AG04450 (cell line): ENCODE measurements at regions not wholly inside any gene's neighbourhood (a gene's known extent, or its start where the extent isn't known, plus 50 kb on each side); places are given as distances from the start of the nearest gene placed in this dataset.
"Not testable (repeated sequence)": the region's sequence is repeated elsewhere in the genome, so short reads cannot be mapped to it uniquely, and the experiment has no call there.

Experiments
- CTCF ChIA-PET: fragments of 300-600, 350-600 bp; formaldehyde crosslinking; extraction: SDS; loops from one replicate; lab custom pipeline; 2022; ENCODE audit warnings: antibody characterized with exemption, inconsistent platforms; lab: Charles Lee
- POLR2A ChIA-PET: fragments of 350-600 bp; formaldehyde crosslinking; extraction: SDS; loops from one replicate; lab custom pipeline; 2021; ENCODE audit warnings: antibody characterized with exemption, inconsistent platforms; lab: Yijun Ruan, JAX
- DNase-seq: peaks from one replicate; pipeline ENCODE4 v3.0.0-alpha.2; 2011; ENCODE audit warnings: low read depth, low spot score
- H3K27ac ChIP-seq: one replicate; pipeline ENCODE4 v1.5.1; 2012; ENCODE audit warnings: low read depth, low read length, control low read depth
- H3K27me3 ChIP-seq: one replicate; pipeline ENCODE4 v1.6.0; 2012; ENCODE audit warnings: low read length; ENCODE audit not compliant: control insufficient read depth, insufficient read depth
- H3K4me3 ChIP-seq: 2 replicates; pipeline ENCODE4 v1.5.1; 2011; ENCODE audit warnings: mild to moderate bottlenecking, low read depth, low read length, control low read depth
- H3K9me3 ChIP-seq: 2 replicates; pipeline ENCODE4 v1.5.1; 2012; ENCODE audit warnings: low read length; ENCODE audit not compliant: control insufficient read depth, insufficient read depth
- CTCF ChIP-seq: IDR thresholded peaks from 2 replicates; pipeline ENCODE4 v1.5.1; 2011; ENCODE audit warnings: low read depth, low read length, control low read depth, inconsistent platforms

GRCh38 chr6:164057876-164058275 is 643.4 kb downstream of the QKI start:
- TF ChIP-seq CTCF = no peak
- ChIA-PET POLR2A (no interaction called here), CTCF (no interaction called here)
- Histone ChIP-seq H3K4me3 (no peak overlapping the region), H3K27ac (no peak overlapping the region), H3K9me3 (peaks cover 5% of the 10 kb centered on the region; the same call in 1 of the 2 replicates), H3K27me3 (no peaks in the 10 kb centered on the region)
- no peak for DNase-seq

- POLR2A ChIA-PET = no interaction called here
- CTCF ChIA-PET = no interaction called here
- Histone ChIP-seq H3K9me3 (peaks cover 7% of the 10 kb centered on the region), H3K27ac (no peak overlapping the region), H3K27me3 (no peaks in the 10 kb centered on the region), H3K4me3 (no peak overlapping the region)
- no peak for DNase-seq
- no peak for TF ChIP-seq CTCF
These were observed 636.9 kb downstream of the QKI start for GRCh38 chr6:164051427-164051826.

GRCh38 chr6:164049517-164049988 is 635.0 kb downstream of the QKI start:
- H3K9me3 ChIP-seq = peaks cover 7% of the 10 kb centered on the region
- no peak for DNase-seq
- no peaks in the 10 kb centered on the region for H3K27me3 ChIP-seq
- ChIA-PET POLR2A (no interaction called here), CTCF (no interaction called here)
- TF ChIP-seq CTCF = no peak
- no peak overlapping the region for H3K27ac ChIP-seq
- H3K4me3 ChIP-seq = no peak overlapping the region

GRCh38 chr6:164048840-164049516 is 634.5 kb downstream of the QKI start:
- no peak overlapping the region for H3K27ac ChIP-seq
- ChIA-PET POLR2A (no interaction called here), CTCF (no interaction called here)
- no peak overlapping the region for H3K4me3 ChIP-seq
- no peaks in the 10 kb centered on the region for H3K27me3 ChIP-seq
- TF ChIP-seq CTCF = no peak
- DNase-seq = no peak
- peaks cover 7% of the 10 kb centered on the region for H3K9me3 ChIP-seq

GRCh38 chr6:164045082-164045481 is 630.6 kb downstream of the QKI start:
- Histone ChIP-seq H3K27me3 (no peaks in the 10 kb centered on the region), H3K27ac (no peak overlapping the region), H3K9me3 (peaks cover 9% of the 10 kb centered on the region), H3K4me3 (no peak overlapping the region)
- DNase-seq = no peak
- POLR2A ChIA-PET = no interaction called here
- CTCF ChIA-PET = interaction anchor here (0.5 kb wide), 1 partner anchor 489 kb away, joined by 4 read pairs; no protein-coding TSS in a partner anchor
- no peak for TF ChIP-seq CTCF

- DNase-seq, H3K27me3 ChIP-seq, POLR2A ChIA-PET, CTCF ChIA-PET, H3K27ac ChIP-seq, H3K4me3 ChIP-seq: not testable (repeated sequence)
- peaks cover 14% of the 10 kb centered on the region for H3K9me3 ChIP-seq
These were observed 629.1 kb downstream of the QKI start for GRCh38 chr6:164043656-164044055.
